Tibial nerve (tissue), 4 donors: ENCODE measurements at regions not wholly inside any gene's neighbourhood (a gene's known extent, or its start where the extent isn't known, plus 50 kb on each side); places are given as distances from the start of the nearest gene placed in this dataset.

Experiments used
- DNase-seq, 2 donors: peaks; one replicate each; pipeline ENCODE4 v3.0.0-alpha.2; 2019; ENCODE audit warnings: low spot score in 2 of 2
- H3K27ac ChIP-seq, 4 donors: fragments of 200-600 bp; sonication (generic) in 3 of 4; one replicate each; pipeline ENCODE4 v1.5.1; 2017 to 2019; ENCODE audit warnings: mild to moderate bottlenecking in 1 of 4
- H3K27me3 ChIP-seq, 2 donors: fragments of 200-600 bp; sonication (generic) in 1 of 2; one replicate each; pipeline versions ENCODE4 v1.5.1 to v1.6.0; 2017 to 2019
- H3K36me3 ChIP-seq, 3 donors: fragments of 200-600 bp; sonication (generic); one replicate each; pipeline ENCODE4 v1.5.1; 2018 to 2019
- H3K4me1 ChIP-seq, 4 donors: fragments of 200-600 bp; sonication (generic) in 3 of 4; one replicate each; pipeline ENCODE4 v1.5.1; 2017 to 2019
- H3K4me3 ChIP-seq, 4 donors: fragments of 200-600 bp; sonication (generic) in 3 of 4; one replicate each; pipeline ENCODE4 v1.5.1; 2017 to 2019; ENCODE audit warnings: mild to moderate bottlenecking in 1 of 4, moderate library complexity in 1 of 4
- H3K9me3 ChIP-seq, 4 donors: fragments of 200-600 bp; sonication (generic) in 3 of 4; one replicate each; pipeline ENCODE4 v1.5.1; 2017 to 2019
- EP300 ChIP-seq, 2 donors: sonication (generic); formaldehyde crosslinking; IDR thresholded peaks; one replicate each; pipeline ENCODE4 v1.6.1; 2017; ENCODE audit warnings: antibody characterized with exemption in 2 of 2, mild to moderate bottlenecking in 1 of 2
- POLR2A ChIP-seq, 2 donors: fragments of 450-650 bp; IDR thresholded peaks; one replicate each; pipeline ENCODE4 v1.6.1; 2017; ENCODE audit warnings: antibody characterized with exemption in 2 of 2, mild to moderate bottlenecking in 2 of 2, moderate library complexity in 2 of 2
- WGBS, 2 donors: methylation state at CpG; one replicate each; pipeline ENCODE4 v1.1.5; 2018; 5-methylcytosine and 5-hydroxymethylcytosine counted together
- TF ChIP-seq, protein P1 (sequence below), 5 experiments: fragments of 200-600 bp in 3 of 5; fragments of 450-650 bp in 2 of 5; sonication (generic) in 3 of 5; IDR thresholded peaks; one replicate each; pipeline ENCODE4 v1.5.1; 2016 to 2019; ENCODE audit warnings: antibody characterized with exemption in 5 of 5, mild to moderate bottlenecking in 3 of 5, moderate library complexity in 2 of 5

DNA sequence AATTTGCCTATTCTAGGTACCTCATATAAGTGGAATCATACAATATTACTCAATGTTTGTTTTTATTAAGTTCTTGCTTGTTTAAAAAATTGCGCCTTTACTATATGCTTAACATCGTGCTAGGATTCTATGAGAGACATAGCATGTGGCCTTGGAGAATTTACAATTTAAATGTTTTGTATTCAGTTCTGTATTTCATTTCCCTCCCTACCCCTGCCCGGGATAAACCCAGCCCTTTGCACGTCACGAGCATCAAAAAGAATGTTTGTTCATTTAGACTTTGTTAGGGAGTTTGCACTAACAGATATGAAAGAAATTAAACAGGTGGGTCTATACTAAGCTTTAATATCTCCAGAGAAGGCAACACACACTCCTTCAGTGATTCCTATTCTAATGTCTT, 75.7 kb downstream of the C18orf54 start:
- TF ChIP-seq, protein P1, sequence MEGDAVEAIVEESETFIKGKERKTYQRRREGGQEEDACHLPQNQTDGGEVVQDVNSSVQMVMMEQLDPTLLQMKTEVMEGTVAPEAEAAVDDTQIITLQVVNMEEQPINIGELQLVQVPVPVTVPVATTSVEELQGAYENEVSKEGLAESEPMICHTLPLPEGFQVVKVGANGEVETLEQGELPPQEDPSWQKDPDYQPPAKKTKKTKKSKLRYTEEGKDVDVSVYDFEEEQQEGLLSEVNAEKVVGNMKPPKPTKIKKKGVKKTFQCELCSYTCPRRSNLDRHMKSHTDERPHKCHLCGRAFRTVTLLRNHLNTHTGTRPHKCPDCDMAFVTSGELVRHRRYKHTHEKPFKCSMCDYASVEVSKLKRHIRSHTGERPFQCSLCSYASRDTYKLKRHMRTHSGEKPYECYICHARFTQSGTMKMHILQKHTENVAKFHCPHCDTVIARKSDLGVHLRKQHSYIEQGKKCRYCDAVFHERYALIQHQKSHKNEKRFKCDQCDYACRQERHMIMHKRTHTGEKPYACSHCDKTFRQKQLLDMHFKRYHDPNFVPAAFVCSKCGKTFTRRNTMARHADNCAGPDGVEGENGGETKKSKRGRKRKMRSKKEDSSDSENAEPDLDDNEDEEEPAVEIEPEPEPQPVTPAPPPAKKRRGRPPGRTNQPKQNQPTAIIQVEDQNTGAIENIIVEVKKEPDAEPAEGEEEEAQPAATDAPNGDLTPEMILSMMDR (IDR thresholded peaks at IDR 0.05), result no peak
- TF ChIP-seq EP300 (IDR thresholded peaks at IDR 0.05) (no peak), POLR2A (IDR thresholded peaks at IDR 0.05) (no peak)
- H3K4me3 ChIP-seq, result no peak overlapping the region
- H3K36me3 ChIP-seq, result no peaks in the 10 kb centered on the region
- H3K4me1 ChIP-seq, result no peaks in the 10 kb centered on the region
- H3K27ac ChIP-seq, result no peak overlapping the region
- no peaks in the 10 kb centered on the region for H3K9me3 ChIP-seq
- H3K27me3 ChIP-seq, result no peaks in the 10 kb centered on the region
- DNase-seq, result no peak
- WGBS, 2 donors, result 54 to 67% methylated on average over 5 of the region's 5 CpGs

DNA sequence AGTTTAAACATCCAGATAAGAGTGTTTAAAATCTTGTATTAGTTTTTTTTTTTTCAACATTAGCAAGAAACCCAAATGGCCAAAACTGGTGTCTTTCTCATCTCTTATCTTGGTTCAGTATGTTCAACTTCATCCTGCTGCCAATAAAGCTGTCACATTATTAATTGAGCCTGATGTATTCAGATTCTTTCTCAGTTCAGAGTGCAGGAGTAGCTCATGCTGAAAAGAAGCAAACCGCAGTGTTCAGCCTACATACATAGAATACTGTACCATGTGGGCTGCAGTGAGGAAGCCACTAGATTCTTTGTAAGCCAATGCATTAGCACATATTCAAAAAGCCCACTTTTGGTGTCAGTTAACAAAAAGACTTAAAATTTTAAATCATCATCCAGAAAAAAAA, 76.2 kb downstream of the C18orf54 start:
- H3K36me3 ChIP-seq, result no peaks in the 10 kb centered on the region
- no peaks in the 10 kb centered on the region for H3K4me1 ChIP-seq
- no peak overlapping the region for H3K27ac ChIP-seq
- no peaks in the 10 kb centered on the region for H3K9me3 ChIP-seq
- TF ChIP-seq, protein P1 (IDR thresholded peaks at IDR 0.05), result no peak
- TF ChIP-seq EP300 (IDR thresholded peaks at IDR 0.05) (no peak), POLR2A (IDR thresholded peaks at IDR 0.05) (no peak)
- no peaks in the 10 kb centered on the region for H3K27me3 ChIP-seq
- DNase-seq, result no peak
- 52% methylated on average over 1 of the region's 1 CpG for WGBS, 2 donors
- no peak overlapping the region for H3K4me3 ChIP-seq

DNA sequence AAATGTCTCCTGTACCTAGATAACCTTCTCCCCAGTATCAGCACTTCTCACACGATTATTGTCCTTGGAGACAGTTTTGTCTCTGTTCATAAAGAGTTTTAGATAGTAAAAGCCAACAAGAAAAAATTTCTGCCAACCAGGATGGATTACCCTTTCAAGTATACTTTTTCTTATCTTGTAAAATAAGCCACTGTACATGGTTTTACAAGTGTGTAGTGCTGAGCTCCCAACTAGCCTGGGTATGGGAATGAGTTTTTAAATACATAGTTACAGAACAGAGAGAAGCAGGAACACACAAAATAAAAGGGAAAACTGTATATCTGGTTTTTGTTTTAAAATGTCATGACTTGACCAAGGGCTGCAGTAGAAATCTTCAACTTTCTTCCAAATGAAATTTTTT, 76.7 kb downstream of the C18orf54 start:
- whole genome bisulfite sequencing, 2 donors, result 63 to 75% methylated on average over 1 of the region's 1 CpG

DNA sequence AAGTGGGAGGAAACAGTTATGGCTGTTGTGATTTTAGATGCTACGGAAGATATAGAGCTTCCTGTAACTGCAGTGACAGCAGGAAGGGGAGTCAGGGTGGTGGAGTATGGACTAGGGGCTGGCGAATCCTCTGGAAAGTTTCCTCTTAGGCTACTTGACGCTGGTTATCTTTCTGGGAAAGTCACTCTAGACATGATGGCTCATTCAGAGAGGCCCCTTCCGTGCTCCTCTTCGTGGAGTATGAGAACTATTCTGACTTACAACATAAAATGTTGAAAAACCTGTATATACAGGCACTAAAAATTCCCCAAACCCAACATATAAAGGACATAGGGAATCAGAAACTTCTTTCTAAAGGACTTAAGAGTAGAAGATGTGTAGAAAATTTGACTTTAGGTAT, 78.8 kb downstream of the C18orf54 start:
- 57 to 64% methylated on average over 5 of the region's 5 CpGs for WGBS, 2 donors
- DNase-seq, result no peak
- Histone ChIP-seq H3K36me3 (no peaks in the 10 kb centered on the region), H3K27ac (no peak overlapping the region), H3K9me3 (no peaks in the 10 kb centered on the region), H3K4me3 (no peak overlapping the region), H3K27me3 (no peaks in the 10 kb centered on the region), H3K4me1 (no peaks in the 10 kb centered on the region)
- no peak for TF ChIP-seq POLR2A (IDR thresholded peaks at IDR 0.05)
- TF ChIP-seq, protein P1 (IDR thresholded peaks at IDR 0.05), result no peak
- no peak for TF ChIP-seq EP300 (IDR thresholded peaks at IDR 0.05)

More for the DNA sequence above, 76.7 kb downstream of the C18orf54 start:
- no peaks in the 10 kb centered on the region for H3K36me3 ChIP-seq
- H3K4me1 ChIP-seq, result no peaks in the 10 kb centered on the region
- no peaks in the 10 kb centered on the region for H3K9me3 ChIP-seq
- no peak overlapping the region for H3K27ac ChIP-seq
- no peak overlapping the region for H3K4me3 ChIP-seq
- no peak for DNase-seq
- H3K27me3 ChIP-seq, result no peaks in the 10 kb centered on the region
- TF ChIP-seq, protein P1 (IDR thresholded peaks at IDR 0.05), result no peak
- TF ChIP-seq EP300 (IDR thresholded peaks at IDR 0.05), result no peak
- TF ChIP-seq POLR2A (IDR thresholded peaks at IDR 0.05), result no peak

DNA sequence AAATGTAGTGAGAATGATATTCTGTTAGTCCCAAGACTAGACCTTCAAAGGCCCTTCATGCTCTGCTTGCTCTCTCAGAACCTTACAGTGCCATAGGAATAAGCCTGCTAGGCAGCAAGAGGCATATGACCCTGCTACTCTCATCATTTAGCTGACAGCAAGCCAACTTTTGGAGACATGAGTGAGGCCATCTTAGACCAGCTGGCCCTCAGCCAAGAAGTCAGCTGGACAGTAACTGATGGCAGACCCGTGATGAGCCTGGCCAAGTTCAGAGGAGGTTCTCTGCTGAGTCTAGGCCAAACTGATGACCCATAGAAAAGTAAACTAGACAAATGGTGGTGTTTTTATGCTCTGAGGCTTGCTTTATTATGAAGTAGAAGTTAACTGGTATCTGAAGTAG, 82.6 kb downstream of the C18orf54 start:
- Histone ChIP-seq H3K4me3 (no peak overlapping the region), H3K27me3 (no peaks in the 10 kb centered on the region), H3K4me1 (peaks cover 0 to 10% (median 0%) of the 10 kb centered on the region in 4 donors), H3K27ac (no peak overlapping the region), H3K36me3 (no peaks in the 10 kb centered on the region), H3K9me3 (no peaks in the 10 kb centered on the region)
- TF ChIP-seq POLR2A (IDR thresholded peaks at IDR 0.05) (no peak), EP300 (IDR thresholded peaks at IDR 0.05) (no peak)
- TF ChIP-seq, protein P1 (IDR thresholded peaks at IDR 0.05), result no peak
- 17 to 19% methylated on average over 1 of the region's 1 CpG for WGBS, 2 donors
- no peak for DNase-seq
